ENCODE measurements at regions not wholly inside any gene's neighbourhood (a gene's known extent, or its start where the extent isn't known, plus 50 kb on each side); places are given as distances from the start of the nearest gene placed in this dataset.

DNA sequence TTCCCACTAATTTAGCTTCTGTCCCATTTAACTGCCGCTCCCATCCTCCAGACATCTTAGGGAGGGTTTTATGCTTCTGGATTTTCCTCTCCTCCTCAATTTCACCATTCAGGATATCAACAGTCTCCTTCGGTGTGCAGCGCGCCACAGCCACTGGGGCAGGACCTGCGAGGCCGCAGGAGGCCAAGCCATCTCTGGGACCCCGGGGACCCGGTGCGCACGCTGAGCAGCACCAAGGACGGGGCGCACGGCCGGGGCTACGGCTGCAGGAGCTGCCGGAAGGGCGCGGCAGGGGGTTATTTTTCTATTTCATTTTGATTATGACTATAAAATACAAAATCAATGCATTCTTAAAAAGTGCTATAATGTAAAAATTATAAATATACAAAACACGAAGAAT, 1238.4 kb upstream of the NCAM2 start:
- POLR2A ChIA-PET, result no interaction called here
- TF ChIP-seq, protein P1, sequence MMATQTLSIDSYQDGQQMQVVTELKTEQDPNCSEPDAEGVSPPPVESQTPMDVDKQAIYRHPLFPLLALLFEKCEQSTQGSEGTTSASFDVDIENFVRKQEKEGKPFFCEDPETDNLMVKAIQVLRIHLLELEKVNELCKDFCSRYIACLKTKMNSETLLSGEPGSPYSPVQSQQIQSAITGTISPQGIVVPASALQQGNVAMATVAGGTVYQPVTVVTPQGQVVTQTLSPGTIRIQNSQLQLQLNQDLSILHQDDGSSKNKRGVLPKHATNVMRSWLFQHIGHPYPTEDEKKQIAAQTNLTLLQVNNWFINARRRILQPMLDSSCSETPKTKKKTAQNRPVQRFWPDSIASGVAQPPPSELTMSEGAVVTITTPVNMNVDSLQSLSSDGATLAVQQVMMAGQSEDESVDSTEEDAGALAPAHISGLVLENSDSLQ (IDR thresholded peaks at IDR 0.05), result no peak
- TF ChIP-seq FOXA1 (IDR thresholded peaks at IDR 0.05) (no peak), FOXM1 (IDR thresholded peaks at IDR 0.05; ENCODE audit: borderline replicate concordance) (no peak), ARNT (IDR thresholded peaks at IDR 0.05) (no peak), SP1 (IDR thresholded peaks at IDR 0.05) (no peak)
- DNase-seq (ENCODE audit: extremely low spot score), result no peak
- CTCF ChIA-PET, result no interaction called here

DNA sequence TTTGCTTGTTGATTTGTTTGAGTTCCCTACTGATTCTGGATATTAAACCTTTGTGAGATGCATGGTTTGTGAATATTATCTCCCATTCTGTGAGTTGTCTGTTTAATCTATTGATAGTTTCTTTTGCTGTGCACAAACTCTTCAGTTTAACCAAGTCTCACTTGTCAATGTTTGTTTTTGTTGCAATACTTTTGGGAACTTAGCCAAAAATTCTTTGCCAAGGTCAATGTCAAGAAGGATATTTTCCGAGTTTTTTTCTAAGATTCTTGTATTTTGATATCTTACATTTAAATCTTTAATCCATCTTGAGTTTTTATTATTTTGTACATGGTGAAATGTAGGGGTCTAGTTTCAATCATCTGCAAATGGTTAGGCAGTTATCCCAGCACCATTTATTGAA, 1230.7 kb upstream of the NCAM2 start:
- TF ChIP-seq FOXM1 (IDR thresholded peaks at IDR 0.05; ENCODE audit: borderline replicate concordance) (no peak), ARNT (IDR thresholded peaks at IDR 0.05) (no peak), SUZ12 (IDR thresholded peaks at IDR 0.05) (no peak), BHLHE40 (IDR thresholded peaks at IDR 0.05; ENCODE audit: borderline replicate concordance) (no peak), FOXA1 (IDR thresholded peaks at IDR 0.05) (no peak), TARDBP (IDR thresholded peaks at IDR 0.05) (no peak), HDGF (IDR thresholded peaks at IDR 0.05; ENCODE audit: borderline replicate concordance) (no peak)
- DNase-seq (ENCODE audit: extremely low spot score), result no peak
- POLR2A ChIA-PET, result no interaction called here
- CTCF ChIA-PET, result no interaction called here

DNA sequence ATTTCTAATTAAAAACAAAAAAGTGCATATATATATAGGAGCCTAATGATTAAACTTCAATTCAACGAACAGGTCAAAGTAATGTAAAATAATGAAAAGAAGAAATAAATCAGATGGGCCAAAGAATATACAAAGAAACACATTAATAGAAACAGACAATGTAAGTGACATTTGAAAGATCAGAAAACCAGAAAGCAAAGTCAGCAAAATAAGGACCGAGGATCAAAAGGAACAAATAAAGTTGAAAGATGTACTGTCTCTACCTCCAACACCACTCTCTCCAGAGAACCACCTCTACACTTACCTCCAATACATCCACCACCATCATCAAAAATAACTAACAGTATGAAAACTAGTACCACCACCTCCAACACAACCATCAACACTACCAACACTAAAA, 1226.3 kb upstream of the NCAM2 start:
- TF ChIP-seq ZNF384 (IDR thresholded peaks at IDR 0.05) (no peak), SUZ12 (IDR thresholded peaks at IDR 0.05) (no peak), NFRKB (IDR thresholded peaks at IDR 0.05) (no peak), FOXA1 (IDR thresholded peaks at IDR 0.05) (no peak), L3MBTL2 (conservative IDR thresholded peaks at IDR 0.05) (no peak), FOXM1 (IDR thresholded peaks at IDR 0.05; ENCODE audit: borderline replicate concordance) (no peak), BHLHE40 (IDR thresholded peaks at IDR 0.05; ENCODE audit: borderline replicate concordance) (no peak), TARDBP (IDR thresholded peaks at IDR 0.05) (no peak), ELF4 (IDR thresholded peaks at IDR 0.05) (no peak), LEF1 (IDR thresholded peaks at IDR 0.05; ENCODE audit: borderline replicate concordance) (no peak), HDGF (IDR thresholded peaks at IDR 0.05; ENCODE audit: borderline replicate concordance) (no peak), ARNT (IDR thresholded peaks at IDR 0.05) (no peak), FOXK2 (IDR thresholded peaks at IDR 0.05) (no peak), SP1 (IDR thresholded peaks at IDR 0.05) (no peak), CTBP1 (IDR thresholded peaks at IDR 0.05; ENCODE audit: borderline replicate concordance) (no peak)
- TF ChIP-seq, protein P1 (IDR thresholded peaks at IDR 0.05), result no peak
- CTCF ChIA-PET, result no interaction called here
- POLR2A ChIA-PET, result no interaction called here
- no peak for DNase-seq (ENCODE audit: extremely low spot score)

DNA sequence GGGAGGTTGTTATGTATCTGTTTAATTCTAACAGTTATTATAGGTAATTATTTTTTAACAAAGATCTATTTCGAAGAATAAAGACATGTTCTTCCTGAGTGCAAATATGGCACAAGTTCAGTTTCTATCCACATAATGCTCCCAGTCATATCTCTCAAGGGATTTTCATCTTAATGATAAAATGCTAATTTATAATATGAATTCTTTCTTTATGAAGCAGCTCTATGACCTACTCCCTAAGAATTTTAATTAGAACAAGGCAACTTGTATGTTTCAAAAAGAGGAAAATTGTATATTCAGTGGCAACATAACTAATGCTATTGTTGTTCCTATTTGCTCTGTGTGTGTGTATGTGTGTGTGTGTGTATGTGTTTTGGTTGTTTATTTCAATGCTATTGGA, 1222.1 kb upstream of the NCAM2 start:
- DNase-seq (ENCODE audit: extremely low spot score), result no peak
- POLR2A ChIA-PET, result no interaction called here
- TF ChIP-seq ARNT (IDR thresholded peaks at IDR 0.05), result no peak
- no peak for TF ChIP-seq FOXK2 (IDR thresholded peaks at IDR 0.05)
- no peak for TF ChIP-seq ZNF384 (IDR thresholded peaks at IDR 0.05)
- no peak for TF ChIP-seq ELF4 (IDR thresholded peaks at IDR 0.05)
- TF ChIP-seq SP1 (IDR thresholded peaks at IDR 0.05), result no peak
- no peak for TF ChIP-seq BHLHE40 (IDR thresholded peaks at IDR 0.05; ENCODE audit: borderline replicate concordance)
- TF ChIP-seq SUZ12 (IDR thresholded peaks at IDR 0.05), result no peak
- TF ChIP-seq FOXA1 (IDR thresholded peaks at IDR 0.05), result no peak
- no peak for TF ChIP-seq L3MBTL2 (conservative IDR thresholded peaks at IDR 0.05)
- no peak for TF ChIP-seq NFRKB (IDR thresholded peaks at IDR 0.05)
- CTCF ChIA-PET, result no interaction called here

DNA sequence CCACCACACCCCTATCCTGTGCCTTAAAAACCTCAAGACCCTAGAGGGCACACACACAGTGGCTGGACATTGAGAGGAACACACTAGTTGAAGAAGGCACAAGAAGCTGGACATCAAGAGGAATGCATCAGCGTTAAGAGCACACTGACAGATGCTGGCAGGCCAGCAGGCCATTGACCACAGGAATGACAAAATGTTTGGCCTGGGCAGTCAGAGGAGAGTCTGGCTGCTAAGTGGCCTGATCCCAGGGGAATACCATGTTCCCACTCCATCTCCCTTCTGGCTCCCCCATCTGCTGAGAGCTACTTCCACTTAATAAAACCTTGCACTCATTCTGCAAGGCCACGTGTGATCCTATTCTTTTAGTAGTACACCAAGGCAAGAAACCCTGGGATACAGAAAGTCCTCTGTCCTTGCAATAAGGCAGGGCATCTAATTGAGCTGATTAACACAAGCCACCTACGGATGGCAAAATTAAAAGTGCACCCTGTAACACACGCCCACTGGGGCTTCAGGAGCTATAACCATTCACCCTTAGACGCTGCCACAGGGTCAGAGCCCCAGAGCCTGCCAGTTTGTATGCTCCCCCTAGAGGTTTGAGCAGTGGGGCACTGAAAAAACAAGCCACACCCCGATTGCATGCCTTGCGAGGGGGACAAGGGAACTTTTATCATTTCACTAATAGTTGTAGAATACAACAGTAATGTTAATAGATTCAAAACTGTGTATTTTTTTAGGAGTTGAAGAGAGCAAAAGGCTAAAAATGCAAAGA, 1216.1 kb upstream of the NCAM2 start:
- TF ChIP-seq CTBP1 (IDR thresholded peaks at IDR 0.05; ENCODE audit: borderline replicate concordance), result no peak
- TF ChIP-seq L3MBTL2 (conservative IDR thresholded peaks at IDR 0.05), result no peak
- no peak for TF ChIP-seq TARDBP (IDR thresholded peaks at IDR 0.05)
- no peak for TF ChIP-seq FOXK2 (IDR thresholded peaks at IDR 0.05)
- TF ChIP-seq, protein P1 (IDR thresholded peaks at IDR 0.05), result no peak
- no peak for TF ChIP-seq BHLHE40 (IDR thresholded peaks at IDR 0.05; ENCODE audit: borderline replicate concordance)
- ChIA-PET POLR2A (no interaction called here), CTCF (no interaction called here)
- DNase-seq (ENCODE audit: extremely low spot score), result no peak

DNA sequence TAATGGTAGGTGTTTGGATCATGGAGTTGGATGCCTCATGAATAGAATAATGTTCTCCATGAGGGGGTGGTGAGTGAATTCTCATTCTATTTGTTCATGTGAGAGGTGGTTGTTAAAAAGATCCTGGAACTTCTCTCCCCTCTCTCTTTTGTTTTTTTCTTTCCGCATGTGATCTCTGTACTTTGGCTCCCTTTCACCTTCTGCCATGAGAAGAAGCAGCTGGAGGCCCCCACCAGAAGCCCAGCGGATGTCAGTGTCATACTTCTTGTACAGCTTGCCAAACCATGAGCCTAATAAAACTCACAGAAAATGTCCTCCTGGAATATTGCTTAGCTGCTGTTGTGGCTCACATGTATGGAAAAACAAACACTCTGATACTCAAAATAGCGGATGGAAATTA, 1212.3 kb upstream of the NCAM2 start:
- TF ChIP-seq, protein P1 (IDR thresholded peaks at IDR 0.05), result no peak
- no peak for TF ChIP-seq ELF4 (IDR thresholded peaks at IDR 0.05)
- no peak for TF ChIP-seq FOXA1 (IDR thresholded peaks at IDR 0.05)
- no peak for TF ChIP-seq SP1 (IDR thresholded peaks at IDR 0.05)
- TF ChIP-seq ZNF384 (IDR thresholded peaks at IDR 0.05), result no peak
- no peak for TF ChIP-seq SUZ12 (IDR thresholded peaks at IDR 0.05)
- no peak for TF ChIP-seq FOXM1 (IDR thresholded peaks at IDR 0.05; ENCODE audit: borderline replicate concordance)
- no peak for TF ChIP-seq BHLHE40 (IDR thresholded peaks at IDR 0.05; ENCODE audit: borderline replicate concordance)
- TF ChIP-seq ARNT (IDR thresholded peaks at IDR 0.05), result no peak
- TF ChIP-seq CTBP1 (IDR thresholded peaks at IDR 0.05; ENCODE audit: borderline replicate concordance), result no peak
- POLR2A ChIA-PET, result no interaction called here
- no peak for DNase-seq (ENCODE audit: extremely low spot score)
- CTCF ChIA-PET, result no interaction called here

Measured in HEK293T (cell line).